ENCODE measurements at regions not wholly inside any gene's neighbourhood (a gene's known extent, or its start where the extent isn't known, plus 50 kb on each side); places are given as distances from the start of the nearest gene placed in this dataset.

DNA sequence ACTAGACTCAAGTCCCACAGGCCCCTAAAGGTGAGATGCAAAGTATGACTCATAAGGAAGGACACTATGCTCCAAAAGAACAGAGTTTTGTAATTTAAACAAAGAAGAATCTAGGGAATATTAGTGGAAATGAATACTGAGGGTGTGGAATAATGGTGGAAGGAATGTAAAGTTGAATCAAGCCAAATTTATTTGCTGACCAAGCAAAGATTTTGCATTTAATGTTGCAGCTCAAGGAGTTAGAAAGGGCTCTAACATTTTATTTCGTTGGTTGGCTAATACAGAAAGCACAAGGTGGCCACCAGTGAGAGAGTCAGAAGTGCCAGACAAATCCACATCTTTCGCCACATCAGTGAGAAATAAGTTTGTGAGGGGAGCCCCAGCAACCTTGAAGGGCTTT is 550.3 kb downstream of the FOXG1 start:
- TF ChIP-seq, protein P1, sequence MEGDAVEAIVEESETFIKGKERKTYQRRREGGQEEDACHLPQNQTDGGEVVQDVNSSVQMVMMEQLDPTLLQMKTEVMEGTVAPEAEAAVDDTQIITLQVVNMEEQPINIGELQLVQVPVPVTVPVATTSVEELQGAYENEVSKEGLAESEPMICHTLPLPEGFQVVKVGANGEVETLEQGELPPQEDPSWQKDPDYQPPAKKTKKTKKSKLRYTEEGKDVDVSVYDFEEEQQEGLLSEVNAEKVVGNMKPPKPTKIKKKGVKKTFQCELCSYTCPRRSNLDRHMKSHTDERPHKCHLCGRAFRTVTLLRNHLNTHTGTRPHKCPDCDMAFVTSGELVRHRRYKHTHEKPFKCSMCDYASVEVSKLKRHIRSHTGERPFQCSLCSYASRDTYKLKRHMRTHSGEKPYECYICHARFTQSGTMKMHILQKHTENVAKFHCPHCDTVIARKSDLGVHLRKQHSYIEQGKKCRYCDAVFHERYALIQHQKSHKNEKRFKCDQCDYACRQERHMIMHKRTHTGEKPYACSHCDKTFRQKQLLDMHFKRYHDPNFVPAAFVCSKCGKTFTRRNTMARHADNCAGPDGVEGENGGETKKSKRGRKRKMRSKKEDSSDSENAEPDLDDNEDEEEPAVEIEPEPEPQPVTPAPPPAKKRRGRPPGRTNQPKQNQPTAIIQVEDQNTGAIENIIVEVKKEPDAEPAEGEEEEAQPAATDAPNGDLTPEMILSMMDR (IDR thresholded peaks at IDR 0.05), result no peak
- no peak for TF ChIP-seq POLR2A (IDR thresholded peaks at IDR 0.05)
- TF ChIP-seq POLR2AphosphoS5 (IDR thresholded peaks at IDR 0.05), result no peak
